Kidney tubule cell (primary cell): ENCODE measurements at regions not wholly inside any gene's neighbourhood (a gene's known extent, or its start where the extent isn't known, plus 50 kb on each side); places are given as distances from the start of the nearest gene placed in this dataset.

ENCODE experiments used
- DNase-seq: peaks from one replicate; pipeline ENCODE4 v3.0.0-alpha.2; 2018; ENCODE audit warnings: low spot score

GRCh38 chr10:81784111-81784597 lies 90.8 kb upstream of the NRG3 start:
- DNase-seq, result no peak

GRCh38 chr10:81792729-81793128 lies 82.3 kb upstream of the NRG3 start:
- no peak for DNase-seq

DNA sequence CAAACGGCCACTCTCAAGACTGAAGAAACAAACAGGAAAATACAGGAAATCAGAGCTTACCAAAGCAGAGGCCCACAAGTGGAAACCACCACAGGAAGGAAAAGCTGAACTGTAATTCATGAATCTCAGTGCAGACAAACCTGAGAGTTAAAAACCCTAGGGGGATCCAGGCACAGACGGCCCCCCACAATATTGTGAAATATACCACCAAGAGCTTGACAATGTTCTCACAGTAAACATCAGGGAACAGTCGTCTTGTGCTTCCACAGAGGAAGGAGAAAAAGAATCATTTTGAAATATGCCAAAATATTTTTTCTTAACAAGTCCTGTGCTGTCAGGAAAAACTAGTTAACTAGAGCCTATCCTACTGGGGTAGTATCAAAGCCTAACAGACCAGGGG lies 68.2 kb upstream of the NRG3 start:
- no peak for DNase-seq

GRCh38 chr10:81814842-81815241 lies 60.2 kb upstream of the NRG3 start:
- DNase-seq, result no peak

GRCh38 chr10:81817596-81818170 lies 57.3 kb upstream of the NRG3 start:
- DNase-seq, result no peak

- peak; percentile 56 for DNase-seq
Observed at GRCh38 chr10:81820418-81820817, 54.6 kb upstream of the NRG3 start.
